Thoracic aorta (tissue), 2 donors: ENCODE measurements at regions not wholly inside any gene's neighbourhood (a gene's known extent, or its start where the extent isn't known, plus 50 kb on each side); places are given as distances from the start of the nearest gene placed in this dataset.

Experiments used
- ATAC-seq: fragments of 150-250 bp; one replicate; pipeline ENCODE4 v1.8.0; 2017; ENCODE audit warnings: low read depth; ENCODE audit not compliant: insufficient number of reproducible peaks, low FRiP score
- DNase-seq: peaks from one replicate; pipeline ENCODE4 v3.0.0-alpha.2; 2020; ENCODE audit warnings: low spot score
- H3K27ac ChIP-seq, 2 donors: fragments of 200-600 bp; sonication (generic); 1 replicate in 1 of 2; 2 replicates in 1 of 2; pipeline ENCODE4 v1.5.1; 2016; ENCODE audit warnings: mild to moderate bottlenecking in 2 of 2, moderate library complexity in 2 of 2
- H3K27me3 ChIP-seq: fragments of 200-600 bp; sonication (generic); replicated peaks from 2 replicates; pipeline ENCODE4 v1.6.0; 2016; ENCODE audit warnings: mild to moderate bottlenecking; ENCODE audit not compliant: insufficient read depth
- H3K36me3 ChIP-seq: fragments of 200-600 bp; sonication (generic); one replicate; pipeline ENCODE4 v1.5.1; 2016
- H3K4me1 ChIP-seq, 2 donors: fragments of 200-600 bp; sonication (generic); 1 replicate in 1 of 2; 2 replicates in 1 of 2; pipeline versions ENCODE4 v1.5.1 to v1.6.0; 2016; ENCODE audit warnings: low read depth in 2 of 2, mild to moderate bottlenecking in 1 of 2; ENCODE audit not compliant: control insufficient read depth in 1 of 2
- H3K4me3 ChIP-seq: fragments of 200-600 bp; sonication (generic); 2 replicates; pipeline ENCODE4 v1.5.1; 2016; ENCODE audit warnings: mild to moderate bottlenecking
- H3K9me3 ChIP-seq: fragments of 200-600 bp; sonication (generic); 2 replicates; pipeline ENCODE4 v1.5.1; 2016
- TF ChIP-seq, protein P1 (sequence below): fragments of 200-600 bp; sonication (generic); IDR thresholded peaks from one replicate; pipeline ENCODE4 v1.5.1; 2019; ENCODE audit warnings: antibody characterized with exemption

DNA sequence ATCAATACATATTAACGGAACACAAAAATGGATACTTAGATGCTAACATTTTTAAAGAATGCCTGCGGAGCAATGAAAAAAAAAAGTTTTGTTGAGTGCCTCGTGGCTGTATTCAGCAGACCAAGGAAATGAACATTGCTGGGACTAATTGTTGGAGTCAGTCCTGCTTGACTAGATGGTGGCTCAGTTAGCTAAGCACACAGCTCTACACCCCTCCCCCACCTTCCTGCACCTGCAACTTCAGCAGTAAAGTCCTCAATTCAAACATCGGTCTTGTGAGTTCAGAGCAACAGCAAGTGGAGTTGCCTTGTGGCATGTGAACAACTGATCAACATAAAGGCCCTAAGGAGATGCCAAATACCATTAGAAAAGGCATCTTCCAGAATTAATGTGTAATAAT lies 326.0 kb upstream of the NPSR1 start:
- Histone ChIP-seq H3K9me3 (no peaks in the 10 kb centered on the region), H3K27ac (no peak overlapping the region), H3K4me1 (no peaks in the 10 kb centered on the region), H3K36me3 (no peaks in the 10 kb centered on the region), H3K27me3 (no peaks in the 10 kb centered on the region), H3K4me3 (no peak overlapping the region)
- ATAC-seq = no peak
- no peak for DNase-seq
- TF ChIP-seq, protein P1, sequence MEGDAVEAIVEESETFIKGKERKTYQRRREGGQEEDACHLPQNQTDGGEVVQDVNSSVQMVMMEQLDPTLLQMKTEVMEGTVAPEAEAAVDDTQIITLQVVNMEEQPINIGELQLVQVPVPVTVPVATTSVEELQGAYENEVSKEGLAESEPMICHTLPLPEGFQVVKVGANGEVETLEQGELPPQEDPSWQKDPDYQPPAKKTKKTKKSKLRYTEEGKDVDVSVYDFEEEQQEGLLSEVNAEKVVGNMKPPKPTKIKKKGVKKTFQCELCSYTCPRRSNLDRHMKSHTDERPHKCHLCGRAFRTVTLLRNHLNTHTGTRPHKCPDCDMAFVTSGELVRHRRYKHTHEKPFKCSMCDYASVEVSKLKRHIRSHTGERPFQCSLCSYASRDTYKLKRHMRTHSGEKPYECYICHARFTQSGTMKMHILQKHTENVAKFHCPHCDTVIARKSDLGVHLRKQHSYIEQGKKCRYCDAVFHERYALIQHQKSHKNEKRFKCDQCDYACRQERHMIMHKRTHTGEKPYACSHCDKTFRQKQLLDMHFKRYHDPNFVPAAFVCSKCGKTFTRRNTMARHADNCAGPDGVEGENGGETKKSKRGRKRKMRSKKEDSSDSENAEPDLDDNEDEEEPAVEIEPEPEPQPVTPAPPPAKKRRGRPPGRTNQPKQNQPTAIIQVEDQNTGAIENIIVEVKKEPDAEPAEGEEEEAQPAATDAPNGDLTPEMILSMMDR = no peak

GRCh38 chr7:34333184-34333583 lies 324.8 kb upstream of the NPSR1 start:
- Histone ChIP-seq H3K4me3 (no peak overlapping the region), H3K36me3 (no peaks in the 10 kb centered on the region), H3K4me1 (no peaks in the 10 kb centered on the region), H3K27ac (no peak overlapping the region), H3K27me3 (no peaks in the 10 kb centered on the region), H3K9me3 (no peaks in the 10 kb centered on the region)
- ATAC-seq (no peak), DNase-seq (no peak)
- TF ChIP-seq, protein P1 = no peak

- Histone ChIP-seq H3K36me3 (no peaks in the 10 kb centered on the region), H3K9me3 (no peaks in the 10 kb centered on the region), H3K4me3 (no peak overlapping the region), H3K27me3 (no peaks in the 10 kb centered on the region), H3K27ac (no peak overlapping the region), H3K4me1 (no peaks in the 10 kb centered on the region)
- DNase-seq (no peak), ATAC-seq (no peak)
- TF ChIP-seq, protein P1 = no peak
Observed at GRCh38 chr7:34333925-34334324, 324.1 kb upstream of the NPSR1 start.

- DNase-seq = no peak
- Histone ChIP-seq H3K36me3 (no peaks in the 10 kb centered on the region), H3K27ac (no peak overlapping the region), H3K9me3 (no peaks in the 10 kb centered on the region), H3K27me3 (no peaks in the 10 kb centered on the region), H3K4me3 (no peak overlapping the region), H3K4me1 (no peaks in the 10 kb centered on the region)
- ATAC-seq = no peak
- TF ChIP-seq, protein P1 = no peak
Observed at GRCh38 chr7:34337163-34337562, 320.9 kb upstream of the NPSR1 start.

GRCh38 chr7:34338961-34339526 lies 319.0 kb upstream of the NPSR1 start:
- ATAC-seq (no peak), DNase-seq (no peak)
- no peaks in the 10 kb centered on the region for H3K27me3 ChIP-seq
- H3K36me3 ChIP-seq = no peaks in the 10 kb centered on the region
- no peaks in the 10 kb centered on the region for H3K9me3 ChIP-seq
- TF ChIP-seq, protein P1 = no peak
- no peaks in the 10 kb centered on the region for H3K4me1 ChIP-seq
- H3K4me3 ChIP-seq = no peak overlapping the region
- H3K27ac ChIP-seq = no peak overlapping the region
